ENCODE measurements at regions not wholly inside any gene's neighbourhood (a gene's known extent, or its start where the extent isn't known, plus 50 kb on each side); places are given as distances from the start of the nearest gene placed in this dataset.

GRCh38 chr22:26751217-26751616 is 93.8 kb downstream of the MIAT start:
- Histone ChIP-seq H3K56ac (replicated peaks; ENCODE audit: insufficient read length, low read depth, low read length) (no peak overlapping the region), H3K18ac (ENCODE audit: extremely low read depth, low read length) (peak overlapping the region; percentile 92), H3K9ac (replicated peaks in 1 of 4; ENCODE audit: extremely low read depth in 1 of 4, low read depth in 3 of 4, low read length in 3 of 4) (peak overlapping the region in 1 of 4 experiments; percentile 23; a peak in 1 of 7 replicates), H3K14ac (ENCODE audit: insufficient read length) (no peak overlapping the region), H3K23ac (ENCODE audit: insufficient read length) (no peak overlapping the region), H3K36me3 (ENCODE audit: control insufficient read depth in 2 of 4, insufficient read depth in 4 of 4, low read length in 3 of 4) (no peaks in the 10 kb centered on the region), H4K8ac (ENCODE audit: extremely low read depth, insufficient read depth, low read length) (no peak overlapping the region), H3K4me1 (replicated peaks in 1 of 4; ENCODE audit: control insufficient read depth in 3 of 4, insufficient read depth in 4 of 4, low read length in 3 of 4) (peaks cover 22 to 36% (median 24%) of the 10 kb centered on the region in 4 experiments), H2BK120ac (replicated peaks; ENCODE audit: low read depth, low read length) (peak overlapping the region; percentile 96), H4K5ac (ENCODE audit: insufficient read length, low read depth, low read length) (peak overlapping the region; percentile 75), H2BK20ac (ENCODE audit: low read length) (peak overlapping the region; percentile 100), H3K4me2 (ENCODE audit: insufficient read depth in 1 of 2, low read depth in 2 of 2, low read length in 2 of 2) (peak overlapping the region; percentile 62), H3K23me2 (ENCODE audit: low read depth, low read length) (no peaks in the 10 kb centered on the region), H3K9me3 (ENCODE audit: insufficient read depth in 2 of 2, low read depth in 1 of 2, low read length in 1 of 2) (no peaks in the 10 kb centered on the region), H3K79me1 (ENCODE audit: low read depth, low read length) (no peaks in the 10 kb centered on the region; the same call in 1 of the 2 replicates), H4K91ac (replicated peaks; ENCODE audit: insufficient read length, low read length) (peak overlapping the region; percentile 99), H3K27ac (ENCODE audit: low read depth, low read length) (peak overlapping the region; percentile 53), H3K4me3 (ENCODE audit: extremely low read depth in 1 of 4, insufficient read depth in 2 of 4, low read depth in 3 of 4, low read length in 4 of 4) (peak overlapping the region in 3 of 4 experiments; percentile 10 to 33 (median 23); a peak in 3 of 8 replicates), H2AK5ac (ENCODE audit: low read depth, low read length) (peak overlapping the region; percentile 99), H3K79me2 (ENCODE audit: control insufficient read depth in 1 of 2, insufficient read depth in 2 of 2, low read length in 2 of 2) (no peaks in the 10 kb centered on the region), H2AFZ (ENCODE audit: low read length) (no peak overlapping the region), H2BK15ac (ENCODE audit: low read length) (peak overlapping the region; percentile 73), H2BK5ac (ENCODE audit: low read depth, low read length) (peak overlapping the region; percentile 99), H3K4ac (replicated peaks; ENCODE audit: insufficient read length, low read depth, low read length) (no peak overlapping the region), H2BK12ac (ENCODE audit: low read depth, low read length) (peak overlapping the region; percentile 100; the same call in 1 of the 2 replicates), H4K20me1 (replicated peaks in 1 of 2; ENCODE audit: control insufficient read depth in 1 of 2, insufficient read depth in 2 of 2, low read length in 2 of 2) (no peaks in the 10 kb centered on the region), H3K27me3 (replicated peaks in 1 of 4; ENCODE audit: control insufficient read depth in 3 of 4, extremely low read depth in 1 of 4, insufficient read depth in 3 of 4, low read length in 3 of 4) (no peaks in the 10 kb centered on the region; a peak in 1 of 7 replicates)
- 3% methylated on average over 4 of the region's 5 CpGs; no CpG with 5 or more reads in 1 of the 2 experiments for WGBS, 2 experiments (ENCODE audit: extremely low coverage in 1 of 2, insufficient coverage in 1 of 2, insufficient read length in 1 of 2, insufficient replicate concordance in 2 of 2, low coverage in 1 of 2, low lambda C conversion rate in 2 of 2, missing lambda C conversion rate in 1 of 2)
- ChIA-PET POLR2A (ENCODE audit: partially characterized antibody) (interaction anchor here (0.8 to 2.3 kb wide), 5 partner anchors 11 to 197 kb away, joined by 3 to 12 read pairs (median 3); no protein-coding TSS in a partner anchor), CTCF (ENCODE audit: partially characterized antibody) (interaction anchor here (0.6 to 3.8 kb wide), 8 partner anchors 29 to 559 kb away, joined by 3 to 18 read pairs (median 4); no protein-coding TSS in a partner anchor)
- peak; percentile 97 for FAIRE-seq
- DNase-seq (ENCODE audit: low read depth in 1 of 2, low spot score in 2 of 2) = peak; percentile 83 to 91
- peak; percentile 89 for TF ChIP-seq SP1 (IDR thresholded peaks at IDR 0.05; ENCODE audit: low read depth, low read length)
- TF ChIP-seq SP4 (IDR thresholded peaks at IDR 0.05; ENCODE audit: low read length) = no peak
- TF ChIP-seq TCF12 (IDR thresholded peaks at IDR 0.05; ENCODE audit: low read depth, low read length) = 0 out of 2 replicates have a peak, but pooled peaks have one; percentile 8
- TF ChIP-seq NANOG (IDR thresholded peaks at IDR 0.05; ENCODE audit: insufficient read depth, low read depth, low read length, poor library complexity, severe bottlenecking) = peak; percentile 11
- peak in 1 of 2 experiments; percentile 47; a peak in 1 of 4 replicates for TF ChIP-seq HDAC2 (IDR thresholded peaks at IDR 0.05; ENCODE audit: borderline replicate concordance in 1 of 2, low read depth in 2 of 2, low read length in 2 of 2)
- no peak for TF ChIP-seq MAFK (IDR thresholded peaks at IDR 0.05; ENCODE audit: low read depth, low read length)
- no peak for TF ChIP-seq BRCA1 (IDR thresholded peaks at IDR 0.05; ENCODE audit: low read depth, low read length)
- peak; percentile 74 for TF ChIP-seq ASH2L (IDR thresholded peaks at IDR 0.05; ENCODE audit: low read length)
- TF ChIP-seq POU5F1 (IDR thresholded peaks at IDR 0.05; ENCODE audit: low read depth, low read length) = peak; percentile 48; the same call in 1 of the 2 replicates
- TF ChIP-seq CHD2 (IDR thresholded peaks at IDR 0.05; ENCODE audit: low read length) = peak; percentile 45; the same call in 1 of the 2 replicates
- 0 out of 2 replicates have a peak, but pooled peaks have one; percentile 59 for TF ChIP-seq RBBP5 (IDR thresholded peaks at IDR 0.05; ENCODE audit: borderline replicate concordance, low read depth, low read length)
- peak; percentile 95 for TF ChIP-seq CTBP2 (IDR thresholded peaks at IDR 0.05; ENCODE audit: borderline replicate concordance, insufficient read depth, insufficient read length, low read length)
- peak in 1 of 2 experiments; percentile 90; a peak in 2 of 3 replicates for TF ChIP-seq EP300 (IDR thresholded peaks at IDR 0.05; ENCODE audit: borderline replicate concordance in 1 of 2, low read depth in 2 of 2, low read length in 2 of 2)

Data from H1 (cell line).